DOHH2 (cell line): ENCODE measurements at regions not wholly inside any gene's neighbourhood (a gene's known extent, or its start where the extent isn't known, plus 50 kb on each side); places are given as distances from the start of the nearest gene placed in this dataset.

Experiments
- EZH2phosphoT487 ChIP-seq: fragments of 200-600 bp; sonication (generic); IDR thresholded peaks from 2 replicates; pipeline ENCODE4 v1.6.1; 2017; ENCODE audit warnings: borderline replicate concordance, mild to moderate bottlenecking, antibody characterized with exemption, low read length, moderate library complexity, mixed read lengths
- TF ChIP-seq, protein P1 (sequence below): fragments of 200-600 bp; sonication (generic); IDR thresholded peaks from one replicate; pipeline ENCODE4 v1.5.1; 2014; ENCODE audit warnings: antibody characterized with exemption, mild to moderate bottlenecking, low read depth, low read length; ENCODE audit not compliant: poor library complexity, severe bottlenecking

DNA sequence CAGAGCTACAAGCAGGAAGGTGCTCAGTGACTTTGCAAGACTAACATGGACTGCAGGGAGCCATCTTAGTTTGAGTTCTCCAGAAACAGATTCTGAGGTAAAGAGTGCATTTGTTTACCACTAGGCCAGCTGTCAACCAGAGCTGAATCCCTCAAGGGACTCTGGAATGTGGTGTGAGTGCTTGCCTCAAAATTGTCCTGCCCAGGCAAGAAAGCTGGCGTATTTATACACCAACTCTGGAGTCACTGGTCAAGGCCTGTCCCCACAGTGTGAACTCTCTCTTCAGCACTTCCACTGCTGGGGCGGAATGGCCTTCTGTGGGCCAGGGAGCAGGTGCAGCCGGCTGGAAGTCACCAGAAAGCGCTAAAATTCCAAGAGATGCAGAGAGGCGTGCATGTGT lies 139.2 kb upstream of the TBCA start:
- TF ChIP-seq, protein P1, sequence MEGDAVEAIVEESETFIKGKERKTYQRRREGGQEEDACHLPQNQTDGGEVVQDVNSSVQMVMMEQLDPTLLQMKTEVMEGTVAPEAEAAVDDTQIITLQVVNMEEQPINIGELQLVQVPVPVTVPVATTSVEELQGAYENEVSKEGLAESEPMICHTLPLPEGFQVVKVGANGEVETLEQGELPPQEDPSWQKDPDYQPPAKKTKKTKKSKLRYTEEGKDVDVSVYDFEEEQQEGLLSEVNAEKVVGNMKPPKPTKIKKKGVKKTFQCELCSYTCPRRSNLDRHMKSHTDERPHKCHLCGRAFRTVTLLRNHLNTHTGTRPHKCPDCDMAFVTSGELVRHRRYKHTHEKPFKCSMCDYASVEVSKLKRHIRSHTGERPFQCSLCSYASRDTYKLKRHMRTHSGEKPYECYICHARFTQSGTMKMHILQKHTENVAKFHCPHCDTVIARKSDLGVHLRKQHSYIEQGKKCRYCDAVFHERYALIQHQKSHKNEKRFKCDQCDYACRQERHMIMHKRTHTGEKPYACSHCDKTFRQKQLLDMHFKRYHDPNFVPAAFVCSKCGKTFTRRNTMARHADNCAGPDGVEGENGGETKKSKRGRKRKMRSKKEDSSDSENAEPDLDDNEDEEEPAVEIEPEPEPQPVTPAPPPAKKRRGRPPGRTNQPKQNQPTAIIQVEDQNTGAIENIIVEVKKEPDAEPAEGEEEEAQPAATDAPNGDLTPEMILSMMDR, result no peak
- TF ChIP-seq EZH2phosphoT487, result no peak
